ENCODE measurements at regions not wholly inside any gene's neighbourhood (a gene's known extent, or its start where the extent isn't known, plus 50 kb on each side); places are given as distances from the start of the nearest gene placed in this dataset.

GRCh38 chr14:82104013-82104412 lies 570.4 kb upstream of the SEL1L start:
- BruUV-seq (replicated peaks): no TSS peak
- H3K9me3 ChIP-seq: no peaks in the 10 kb centered on the region
- no peak overlapping the region for H3K4me3 Mint-ChIP-seq (ENCODE audit: unreplicated experiment)
- TF ChIP-seq CTCF (IDR thresholded peaks at IDR 0.05; ENCODE audit: insufficient read depth in 1 of 2, low read depth in 1 of 2, low read length in 1 of 2, severe bottlenecking in 1 of 2, unreplicated experiment in 1 of 2): no peak
- no peaks in the 10 kb centered on the region for H3K36me3 ChIP-seq (ENCODE audit: control insufficient read depth, insufficient read depth, low read length)
- no peaks in the 10 kb centered on the region for H3K27me3 Mint-ChIP-seq (ENCODE audit: insufficient read depth, unreplicated experiment)
- no peak overlapping the region for H3K27ac Mint-ChIP-seq (ENCODE audit: unreplicated experiment)
- H3K4me1 Mint-ChIP-seq (ENCODE audit: low read depth, unreplicated experiment): no peaks in the 10 kb centered on the region
- H3K9me3 Mint-ChIP-seq (ENCODE audit: unreplicated experiment): no peaks in the 10 kb centered on the region
- no peak overlapping the region for H3K4me3 ChIP-seq (ENCODE audit: low read depth, low read length)
- POLR2A ChIA-PET: no interaction called here
- CTCF ChIA-PET: no interaction called here
- no peaks in the 10 kb centered on the region for H3K36me3 Mint-ChIP-seq (ENCODE audit: insufficient read depth, unreplicated experiment)
- H3K27me3 ChIP-seq (replicated peaks; ENCODE audit: control insufficient read depth, insufficient read depth, low read length): no peaks in the 10 kb centered on the region
- intact Hi-C loops (cut with micrococcal nuclease; ENCODE audit: unreplicated experiment): no loop called here
- no peak for DNase-seq
- H3K4me1 ChIP-seq: no peaks in the 10 kb centered on the region

DNA sequence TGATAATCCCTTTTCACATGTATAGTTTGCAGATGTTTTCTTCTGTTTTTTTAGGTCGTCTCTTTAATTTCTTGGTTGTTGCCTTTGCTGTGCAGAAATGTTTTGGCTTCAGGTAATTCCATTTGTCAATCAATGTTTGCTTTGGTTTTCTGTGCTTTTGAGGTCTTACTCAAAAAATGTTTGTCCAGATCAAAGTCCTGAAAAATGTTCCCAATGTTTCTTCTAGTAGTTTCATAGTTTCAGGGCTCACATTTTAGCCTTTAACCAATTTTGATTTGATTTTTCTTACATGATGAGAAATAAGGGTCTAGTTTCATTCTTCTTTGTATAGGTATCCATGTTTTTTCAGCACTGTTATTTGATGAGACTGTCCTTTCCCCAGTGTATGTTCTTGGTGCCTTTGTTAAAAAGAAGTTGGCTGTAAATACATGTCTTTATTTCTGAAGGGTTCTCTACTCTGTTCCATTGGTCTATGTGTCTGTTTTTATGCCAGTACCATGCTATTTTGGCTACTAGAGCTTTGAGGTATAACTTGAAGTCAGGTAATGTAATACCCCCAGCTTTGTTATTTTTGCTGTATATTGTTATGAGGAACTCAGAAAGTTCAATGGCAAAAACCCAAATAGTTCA lies 578.7 kb upstream of the SEL1L start:
- no peak for TF ChIP-seq CTCF (IDR thresholded peaks at IDR 0.05; ENCODE audit: insufficient read depth in 1 of 2, low read depth in 1 of 2, low read length in 1 of 2, severe bottlenecking in 1 of 2, unreplicated experiment in 1 of 2)
- Mint-ChIP-seq H3K4me1 (ENCODE audit: low read depth, unreplicated experiment) (no peaks in the 10 kb centered on the region), H3K9me3 (ENCODE audit: unreplicated experiment) (peaks cover 5% of the 10 kb centered on the region), H3K4me3 (ENCODE audit: unreplicated experiment) (no peak overlapping the region), H3K36me3 (ENCODE audit: insufficient read depth, unreplicated experiment) (no peaks in the 10 kb centered on the region), H3K27ac (ENCODE audit: unreplicated experiment) (no peak overlapping the region), H3K27me3 (ENCODE audit: insufficient read depth, unreplicated experiment) (no peaks in the 10 kb centered on the region)
- DNase-seq: no peak
- intact Hi-C loops (cut with micrococcal nuclease; ENCODE audit: unreplicated experiment): loop anchor here (2.0 kb wide), 1 partner anchor 254 kb away; no protein-coding TSS in a partner anchor
- ChIA-PET CTCF (no interaction called here), POLR2A (no interaction called here)
- H3K4me1 ChIP-seq: no peaks in the 10 kb centered on the region
- BruUV-seq (replicated peaks): no TSS peak
- H3K36me3 ChIP-seq (ENCODE audit: control insufficient read depth, insufficient read depth, low read length): no peaks in the 10 kb centered on the region
- H3K27me3 ChIP-seq (replicated peaks; ENCODE audit: control insufficient read depth, insufficient read depth, low read length): no peaks in the 10 kb centered on the region
- H3K4me3 ChIP-seq (ENCODE audit: low read depth, low read length): no peak overlapping the region
- H3K9me3 ChIP-seq: no peaks in the 10 kb centered on the region

- Mint-ChIP-seq H3K36me3 (ENCODE audit: insufficient read depth, unreplicated experiment) (no peaks in the 10 kb centered on the region), H3K27me3 (ENCODE audit: insufficient read depth, unreplicated experiment) (no peaks in the 10 kb centered on the region), H3K4me3 (ENCODE audit: unreplicated experiment) (no peak overlapping the region), H3K27ac (ENCODE audit: unreplicated experiment) (no peak overlapping the region), H3K4me1 (ENCODE audit: low read depth, unreplicated experiment) (no peaks in the 10 kb centered on the region), H3K9me3 (ENCODE audit: unreplicated experiment) (peaks cover 12% of the 10 kb centered on the region)
- no peak for TF ChIP-seq CTCF (IDR thresholded peaks at IDR 0.05; ENCODE audit: insufficient read depth in 1 of 2, low read depth in 1 of 2, low read length in 1 of 2, severe bottlenecking in 1 of 2, unreplicated experiment in 1 of 2)
- intact Hi-C loops (cut with micrococcal nuclease; ENCODE audit: unreplicated experiment): loop anchor here (2.0 kb wide), 1 partner anchor 254 kb away; no protein-coding TSS in a partner anchor
- H3K27me3 ChIP-seq (replicated peaks; ENCODE audit: control insufficient read depth, insufficient read depth, low read length): no peaks in the 10 kb centered on the region
- H3K36me3 ChIP-seq (ENCODE audit: control insufficient read depth, insufficient read depth, low read length): no peaks in the 10 kb centered on the region
- no peak overlapping the region for H3K4me3 ChIP-seq (ENCODE audit: low read depth, low read length)
- CTCF ChIA-PET: no interaction called here
- DNase-seq: no peak
- POLR2A ChIA-PET: no interaction called here
- BruUV-seq (replicated peaks): no TSS peak
- H3K9me3 ChIP-seq: no peaks in the 10 kb centered on the region
- no peaks in the 10 kb centered on the region for H3K4me1 ChIP-seq
Measured at GRCh38 chr14:82113007-82113406, 579.4 kb upstream of the SEL1L start.

Data from Caco-2 (cell line).